ENCODE measurements at regions not wholly inside any gene's neighbourhood (a gene's known extent, or its start where the extent isn't known, plus 50 kb on each side); places are given as distances from the start of the nearest gene placed in this dataset.

- POLR2A ChIA-PET = no interaction called here
- H3K27me3 Mint-ChIP-seq (ENCODE audit: insufficient read depth, unreplicated experiment) = peaks cover 11% of the 10 kb centered on the region
- DNase-seq (ENCODE audit: unreplicated experiment) = peak; percentile 35
- intact Hi-C loops (cut with micrococcal nuclease) = no loop called here
- H3K4me1 Mint-ChIP-seq (ENCODE audit: insufficient read depth, unreplicated experiment) = no peaks in the 10 kb centered on the region
- H3K36me3 Mint-ChIP-seq (ENCODE audit: insufficient read depth, unreplicated experiment) = peaks cover 3% of the 10 kb centered on the region
- BruUV-seq (replicated peaks) = no TSS peak
- peak; percentile 14 for TF ChIP-seq CTCF (IDR thresholded peaks at IDR 0.05; ENCODE audit: unreplicated experiment)
- H3K27ac Mint-ChIP-seq (ENCODE audit: low read depth, unreplicated experiment) = no peak overlapping the region
- CTCF ChIA-PET = no interaction called here
- no peak overlapping the region for H3K4me3 Mint-ChIP-seq (ENCODE audit: unreplicated experiment)
- H3K9me3 Mint-ChIP-seq (ENCODE audit: unreplicated experiment) = peaks cover 9% of the 10 kb centered on the region
Measured at GRCh38 chr16:80319181-80319580, 221.6 kb upstream of the DYNLRB2 start.

GRCh38 chr16:80318107-80318506 lies 222.7 kb upstream of the DYNLRB2 start:
- Mint-ChIP-seq H3K27ac (ENCODE audit: low read depth, unreplicated experiment) (no peak overlapping the region), H3K4me3 (ENCODE audit: unreplicated experiment) (no peak overlapping the region), H3K27me3 (ENCODE audit: insufficient read depth, unreplicated experiment) (peaks cover under 1% of the 10 kb centered on the region), H3K9me3 (ENCODE audit: unreplicated experiment) (peaks cover 9% of the 10 kb centered on the region), H3K4me1 (ENCODE audit: insufficient read depth, unreplicated experiment) (no peaks in the 10 kb centered on the region), H3K36me3 (ENCODE audit: insufficient read depth, unreplicated experiment) (no peaks in the 10 kb centered on the region)
- intact Hi-C loops (cut with micrococcal nuclease) = no loop called here
- no peak for TF ChIP-seq CTCF (IDR thresholded peaks at IDR 0.05; ENCODE audit: unreplicated experiment)
- DNase-seq (ENCODE audit: unreplicated experiment) = no peak
- no TSS peak for BruUV-seq (replicated peaks)
- ChIA-PET CTCF (interaction anchor here (1.8 kb wide), 1 partner anchor 10 kb away, joined by 5 read pairs; no protein-coding TSS in a partner anchor), POLR2A (no interaction called here)

GRCh38 chr16:80317599-80318037 lies 223.2 kb upstream of the DYNLRB2 start:
- TF ChIP-seq CTCF (IDR thresholded peaks at IDR 0.05; ENCODE audit: unreplicated experiment) = no peak
- Mint-ChIP-seq H3K9me3 (ENCODE audit: unreplicated experiment) (peaks cover 9% of the 10 kb centered on the region), H3K27me3 (ENCODE audit: insufficient read depth, unreplicated experiment) (no peaks in the 10 kb centered on the region), H3K4me1 (ENCODE audit: insufficient read depth, unreplicated experiment) (no peaks in the 10 kb centered on the region), H3K4me3 (ENCODE audit: unreplicated experiment) (no peak overlapping the region), H3K36me3 (ENCODE audit: insufficient read depth, unreplicated experiment) (no peaks in the 10 kb centered on the region), H3K27ac (ENCODE audit: low read depth, unreplicated experiment) (no peak overlapping the region)
- peak; percentile 5 for DNase-seq (ENCODE audit: unreplicated experiment)
- intact Hi-C loops (cut with micrococcal nuclease) = no loop called here
- ChIA-PET POLR2A (no interaction called here), CTCF (interaction anchor here (1.8 kb wide), 1 partner anchor 9 kb away, joined by 5 read pairs; no protein-coding TSS in a partner anchor)
- BruUV-seq (replicated peaks) = no TSS peak

GRCh38 chr16:80317116-80317515 lies 223.7 kb upstream of the DYNLRB2 start:
- no TSS peak for BruUV-seq (replicated peaks)
- Mint-ChIP-seq H3K9me3 (ENCODE audit: unreplicated experiment) (peaks cover 9% of the 10 kb centered on the region), H3K27me3 (ENCODE audit: insufficient read depth, unreplicated experiment) (no peaks in the 10 kb centered on the region), H3K27ac (ENCODE audit: low read depth, unreplicated experiment) (no peak overlapping the region), H3K4me3 (ENCODE audit: unreplicated experiment) (no peak overlapping the region), H3K4me1 (ENCODE audit: insufficient read depth, unreplicated experiment) (no peaks in the 10 kb centered on the region), H3K36me3 (ENCODE audit: insufficient read depth, unreplicated experiment) (no peaks in the 10 kb centered on the region)
- no peak for TF ChIP-seq CTCF (IDR thresholded peaks at IDR 0.05; ENCODE audit: unreplicated experiment)
- ChIA-PET POLR2A (no interaction called here), CTCF (interaction anchor here (1.8 kb wide), 1 partner anchor 9 kb away, joined by 5 read pairs; no protein-coding TSS in a partner anchor)
- no peak for DNase-seq (ENCODE audit: unreplicated experiment)
- intact Hi-C loops (cut with micrococcal nuclease) = no loop called here

Data from MCF 10A (cell line).